HL-60 (cell line): ENCODE measurements at regions not wholly inside any gene's neighbourhood (a gene's known extent, or its start where the extent isn't known, plus 50 kb on each side); places are given as distances from the start of the nearest gene placed in this dataset.

Source experiments
- CTCF ChIP-seq: IDR thresholded peaks from one replicate; pipeline ENCODE4 v1.5.1; 2011; ENCODE audit warnings: low read length, control low read depth, inconsistent platforms; ENCODE audit not compliant: insufficient read depth
- POLR2AphosphoS5 ChIP-seq: IDR thresholded peaks from 2 replicates; pipeline ENCODE4 v1.6.1; 2012; ENCODE audit warnings: low read depth

GRCh38 chr1:218948446-218948845, 225.2 kb upstream of the LYPLAL1 start:
- TF ChIP-seq CTCF (no peak), POLR2AphosphoS5 (no peak)
